ENCODE measurements at regions not wholly inside any gene's neighbourhood (a gene's known extent, or its start where the extent isn't known, plus 50 kb on each side); places are given as distances from the start of the nearest gene placed in this dataset.
"Not testable (repeated sequence)": the region's sequence is repeated elsewhere in the genome, so short reads cannot be mapped to it uniquely, and the experiment has no call there.

DNA sequence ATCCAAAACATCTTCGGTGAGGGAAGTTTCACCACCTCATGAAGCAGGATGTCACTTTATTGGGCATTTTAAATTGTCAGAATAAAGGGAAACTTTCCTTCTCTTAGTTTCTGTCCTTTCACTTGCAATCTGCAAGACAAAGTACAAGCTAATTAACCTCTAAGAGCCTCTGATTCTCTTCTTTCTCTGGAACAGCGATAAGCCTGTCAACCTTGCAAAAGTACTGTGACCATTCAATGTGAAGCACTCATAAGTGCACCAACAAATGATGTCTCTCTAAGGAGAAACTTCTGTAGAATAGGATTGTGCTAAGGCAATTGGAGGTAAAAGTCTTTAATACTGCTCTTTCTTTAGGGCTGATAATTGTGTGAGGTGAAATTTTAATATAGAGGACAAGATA is 1622.3 kb downstream of the CDH8 start:
- TF ChIP-seq POLR2A (IDR thresholded peaks at IDR 0.05; ENCODE audit: low read length) (no peak), GATA1 (IDR thresholded peaks at IDR 0.05; ENCODE audit: low read depth, low read length) (no peak)
- DNase-seq, result no peak

DNA sequence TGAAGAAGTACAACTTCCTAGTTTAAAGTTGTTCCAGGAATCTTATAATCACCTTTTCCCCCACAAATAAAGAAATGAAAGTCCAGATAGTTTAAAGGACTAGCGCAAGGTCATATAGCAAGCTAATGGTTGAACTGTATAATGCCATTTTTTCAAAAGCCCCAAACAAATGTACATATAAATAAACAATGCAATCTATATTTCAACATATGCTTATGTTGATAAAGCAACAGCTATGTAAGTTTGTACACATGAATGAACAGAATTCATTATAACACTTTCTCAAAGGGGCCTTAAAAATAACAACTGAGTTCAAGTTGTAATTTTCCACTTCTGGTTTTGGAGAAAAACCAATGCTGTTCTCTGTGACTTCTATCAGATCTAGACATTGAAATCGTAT is 1628.6 kb downstream of the CDH8 start:
- no peak for TF ChIP-seq GATA1 (IDR thresholded peaks at IDR 0.05; ENCODE audit: low read depth, low read length)
- DNase-seq, result no peak

DNA sequence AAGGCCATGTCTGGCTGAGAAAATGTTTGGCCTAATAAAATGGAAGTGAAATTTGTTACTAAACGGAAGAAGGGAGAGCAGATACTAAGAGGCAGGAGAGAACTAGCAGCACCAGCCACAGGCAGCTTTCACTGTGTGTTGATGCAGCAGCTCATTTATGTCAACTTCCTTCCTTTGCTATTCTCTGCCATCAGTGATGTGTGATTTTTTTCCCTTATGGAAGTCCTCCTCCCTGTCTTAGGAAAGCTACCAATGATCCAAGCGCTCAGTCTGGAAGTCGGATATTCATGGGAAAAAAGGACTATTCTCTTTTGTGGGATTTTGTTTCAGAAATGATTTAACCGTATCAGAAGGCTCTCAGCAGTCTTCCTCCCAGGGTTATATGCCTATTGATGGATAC is 1629.2 kb downstream of the CDH8 start:
- DNase-seq, result no peak
- TF ChIP-seq GATA1 (IDR thresholded peaks at IDR 0.05; ENCODE audit: low read depth, low read length) (no peak), POLR2A (IDR thresholded peaks at IDR 0.05; ENCODE audit: low read length) (no peak)

DNA sequence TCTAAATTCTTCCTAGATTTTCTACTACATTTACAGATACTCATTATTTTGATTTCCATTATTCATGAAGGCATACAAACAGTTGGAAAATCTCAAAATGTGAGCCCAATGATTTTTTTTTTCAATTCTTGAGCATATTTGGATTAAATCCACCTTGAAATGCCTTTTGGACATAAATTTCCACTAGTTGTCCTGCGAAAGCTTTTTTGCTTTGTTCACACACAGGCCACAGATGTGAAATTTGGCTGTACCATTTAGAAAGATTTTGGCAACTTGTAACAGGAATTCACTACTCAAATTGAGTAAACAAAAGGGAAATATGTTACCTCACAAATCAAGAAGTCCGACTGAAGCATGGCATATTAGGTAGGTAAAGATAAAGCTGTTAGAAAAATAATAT is 1631.0 kb downstream of the CDH8 start:
- TF ChIP-seq GATA1 (IDR thresholded peaks at IDR 0.05; ENCODE audit: low read depth, low read length) (no peak), POLR2A (IDR thresholded peaks at IDR 0.05; ENCODE audit: low read length) (no peak)
- no peak for DNase-seq

DNA sequence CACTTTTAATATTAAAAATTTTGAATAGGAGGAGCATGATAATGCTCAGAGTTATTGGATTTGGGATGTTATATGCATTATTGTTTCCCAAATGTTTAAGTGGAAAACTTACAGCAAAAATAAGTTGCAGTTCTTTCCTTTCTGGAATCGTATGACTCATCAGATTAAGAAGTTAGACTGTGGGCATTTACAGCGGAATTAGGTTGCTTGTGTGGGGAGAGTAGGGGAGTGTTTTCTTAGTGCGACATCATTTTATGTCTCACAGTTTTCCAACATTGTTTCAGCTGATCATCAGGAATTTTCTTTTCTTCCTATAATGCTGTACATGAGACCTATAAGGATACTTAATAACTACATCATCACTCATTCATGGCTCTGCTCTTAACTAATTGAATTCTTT is 1631.8 kb downstream of the CDH8 start:
- TF ChIP-seq GATA1 (IDR thresholded peaks at IDR 0.05; ENCODE audit: low read depth, low read length) (no peak), POLR2A (IDR thresholded peaks at IDR 0.05; ENCODE audit: low read length) (no peak)
- no peak for DNase-seq

DNA sequence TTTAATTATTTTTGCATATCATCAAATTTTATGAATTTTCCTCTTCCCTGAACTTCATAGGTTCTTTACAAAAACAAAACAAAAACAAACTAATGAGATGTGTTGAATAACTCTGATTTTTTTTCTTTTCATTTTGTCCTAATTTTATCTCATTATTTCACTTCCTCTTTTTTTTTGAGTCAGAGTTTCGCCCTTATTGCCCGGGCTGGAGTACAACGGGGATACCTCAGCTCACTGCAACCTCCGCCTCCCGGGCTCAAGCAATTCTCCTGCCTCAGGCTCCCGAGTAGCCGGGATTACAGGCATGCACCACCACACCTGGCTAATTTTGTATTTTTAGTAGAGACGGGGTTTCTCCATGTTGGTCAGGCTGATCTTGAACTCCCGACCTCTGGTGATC is 1633.3 kb downstream of the CDH8 start:
- not testable (repeated sequence) for DNase-seq

DNA sequence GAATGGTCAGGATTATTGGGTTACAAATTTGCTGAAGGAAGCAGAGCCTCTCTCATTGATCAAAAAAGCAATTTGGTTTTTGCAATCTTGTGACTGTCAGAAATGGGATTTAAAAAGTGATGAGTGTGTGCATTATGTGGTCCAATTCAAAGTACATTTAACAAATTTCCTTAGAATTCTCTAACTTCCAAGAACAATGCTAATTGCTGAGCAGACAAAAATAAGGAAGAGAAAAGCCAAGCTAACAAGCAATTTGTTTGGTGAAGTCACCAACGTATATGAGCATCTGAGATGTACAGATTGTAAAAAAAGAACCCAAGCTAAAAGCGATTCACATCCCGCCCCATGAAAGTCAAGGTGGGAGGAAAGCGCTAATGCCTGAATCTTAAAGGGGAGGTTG is 1643.9 kb downstream of the CDH8 start:
- TF ChIP-seq POLR2A (IDR thresholded peaks at IDR 0.05; ENCODE audit: low read length), result no peak
- no peak for TF ChIP-seq GATA1 (IDR thresholded peaks at IDR 0.05; ENCODE audit: low read depth, low read length)
- no peak for DNase-seq

DNA sequence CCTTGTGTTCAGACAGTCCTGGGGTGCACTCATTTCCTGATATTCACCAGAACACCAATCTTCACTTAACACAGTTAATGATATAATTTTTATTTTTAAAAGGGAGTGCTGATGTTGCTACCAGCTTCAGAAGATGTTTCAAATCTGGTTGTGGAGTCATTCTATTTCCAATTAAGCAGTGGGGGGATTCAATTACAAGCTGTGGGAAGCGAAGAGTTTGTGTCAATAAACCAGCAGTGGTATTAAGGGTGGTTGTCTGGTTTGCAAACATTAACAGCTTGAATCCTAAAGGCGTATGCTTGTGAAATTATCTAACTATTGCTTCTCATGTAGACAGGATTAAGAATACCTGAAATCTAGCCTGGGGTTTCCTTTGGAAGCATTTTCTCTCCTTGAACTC is 1637.5 kb upstream of the GOT2 start:
- DNase-seq, result no peak
- TF ChIP-seq POLR2A (IDR thresholded peaks at IDR 0.05; ENCODE audit: low read length) (no peak), GATA1 (IDR thresholded peaks at IDR 0.05; ENCODE audit: low read depth, low read length) (no peak)

DNA sequence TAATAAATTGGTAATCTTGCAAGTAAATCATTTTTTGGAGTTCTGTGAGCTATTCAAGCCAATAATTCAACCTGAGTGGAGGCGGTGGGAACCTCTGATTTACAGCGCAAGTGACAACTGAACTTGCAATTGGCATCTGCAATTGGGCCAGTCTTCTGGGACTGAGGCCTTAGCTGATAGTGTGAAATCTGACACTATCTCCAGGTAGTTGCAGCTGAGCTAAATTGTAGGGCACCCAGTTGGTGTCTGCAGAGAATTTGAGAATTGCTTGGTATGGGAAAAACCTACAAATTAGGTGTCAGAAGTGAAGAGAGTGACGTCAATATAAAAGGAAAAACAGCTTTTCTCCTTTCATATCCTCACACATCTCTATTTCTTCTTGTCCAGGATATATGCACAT is 1633.6 kb upstream of the GOT2 start:
- no peak for TF ChIP-seq POLR2A (IDR thresholded peaks at IDR 0.05; ENCODE audit: low read length)
- no peak for TF ChIP-seq GATA1 (IDR thresholded peaks at IDR 0.05; ENCODE audit: low read depth, low read length)
- DNase-seq, result no peak

DNA sequence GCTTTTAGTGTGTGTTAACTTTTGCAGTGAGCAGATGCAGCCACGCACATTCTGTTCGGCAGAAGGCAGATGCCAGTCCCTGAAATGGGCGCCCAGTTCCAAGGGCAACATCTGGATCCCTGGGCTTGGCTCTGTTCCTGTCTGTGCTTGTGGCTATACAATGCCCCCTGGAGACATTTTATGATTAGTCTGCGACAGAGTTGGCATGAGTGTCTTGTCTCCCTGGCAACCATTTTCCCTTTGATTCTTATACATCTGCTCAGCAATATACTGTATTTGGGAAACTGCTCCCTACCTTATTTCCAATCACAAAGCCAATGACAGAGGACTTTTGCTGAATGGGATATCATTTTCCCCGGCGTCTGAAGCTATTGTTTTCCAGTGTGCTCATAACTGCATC is 1629.5 kb upstream of the GOT2 start:
- DNase-seq, result no peak
- TF ChIP-seq GATA1 (IDR thresholded peaks at IDR 0.05; ENCODE audit: low read depth, low read length) (no peak), POLR2A (IDR thresholded peaks at IDR 0.05; ENCODE audit: low read length) (no peak)

DNA sequence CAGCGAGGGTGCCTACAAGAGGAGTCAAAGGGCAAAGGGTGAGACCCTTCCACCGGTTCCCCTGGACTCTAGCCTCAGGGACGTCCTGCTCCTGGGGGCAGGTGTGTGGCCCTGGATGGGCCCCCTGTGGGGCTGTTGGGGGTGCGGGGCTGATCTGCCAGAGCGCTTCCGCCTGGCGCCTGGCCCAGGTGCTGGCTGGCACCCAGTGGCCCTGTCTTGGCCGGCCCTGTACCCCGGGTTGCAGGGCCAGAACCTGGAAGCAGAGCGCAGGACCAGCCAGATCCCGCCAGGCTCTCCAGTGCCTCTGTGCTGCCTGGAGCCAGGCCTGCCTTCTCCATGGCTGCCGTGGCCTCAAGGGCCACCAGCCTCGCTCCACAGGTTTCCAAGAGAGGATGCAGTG is 1625.8 kb upstream of the GOT2 start:
- not testable (repeated sequence) for DNase-seq

DNA sequence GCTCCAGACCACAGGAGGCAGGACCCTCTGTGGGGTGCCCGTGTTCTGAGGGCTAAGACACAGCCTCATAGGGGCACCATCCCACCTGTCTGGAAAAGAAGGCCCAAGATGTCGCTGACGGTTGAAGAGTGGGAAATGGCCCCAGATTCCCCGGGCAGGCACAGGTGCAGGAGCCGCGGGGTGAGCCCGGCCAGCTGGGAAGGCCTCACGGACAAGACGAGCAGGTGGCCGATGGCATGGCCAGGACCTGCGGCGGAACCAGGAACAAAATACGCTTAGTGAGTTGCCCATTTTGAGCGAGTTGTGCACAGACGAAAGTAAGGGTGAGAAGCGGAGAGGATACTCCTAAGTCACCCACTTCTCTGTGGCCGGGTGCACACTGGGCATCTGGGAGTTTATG is 1625.3 kb upstream of the GOT2 start:
- DNase-seq, result not testable (repeated sequence)

DNA sequence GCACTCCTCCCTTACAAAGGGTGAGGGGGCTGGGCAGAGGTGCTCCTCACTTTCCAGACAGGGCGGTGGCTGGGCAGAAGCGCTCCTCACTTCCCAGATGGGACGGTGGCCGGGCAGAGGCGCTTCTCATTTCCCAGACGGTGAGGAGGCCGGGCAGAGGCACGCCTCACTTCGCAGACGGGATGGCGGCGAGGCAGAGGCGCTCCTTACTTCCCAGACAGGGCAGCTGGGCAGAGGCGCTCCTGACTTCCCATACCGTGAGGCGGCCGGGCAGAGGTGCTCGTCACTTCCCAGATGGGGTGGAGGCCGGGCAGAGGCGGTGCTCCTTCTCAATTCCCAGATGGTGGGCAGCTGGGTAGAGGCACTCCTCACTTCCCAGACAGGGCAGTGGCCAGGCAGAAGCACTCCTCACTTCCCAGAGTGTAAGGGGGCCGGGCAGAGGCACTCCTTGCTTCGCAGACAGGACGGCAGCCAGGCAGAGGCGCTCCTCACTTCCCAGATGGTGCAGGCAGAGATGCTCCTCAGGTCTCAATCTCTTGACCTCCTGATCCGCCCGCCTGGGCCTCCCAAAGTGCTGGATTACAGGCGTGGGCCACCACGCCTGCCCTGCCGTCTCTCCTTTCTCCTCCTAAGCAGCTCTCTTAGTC is 1623.9 kb upstream of the GOT2 start:
- DNase-seq, result not testable (repeated sequence)

DNA sequence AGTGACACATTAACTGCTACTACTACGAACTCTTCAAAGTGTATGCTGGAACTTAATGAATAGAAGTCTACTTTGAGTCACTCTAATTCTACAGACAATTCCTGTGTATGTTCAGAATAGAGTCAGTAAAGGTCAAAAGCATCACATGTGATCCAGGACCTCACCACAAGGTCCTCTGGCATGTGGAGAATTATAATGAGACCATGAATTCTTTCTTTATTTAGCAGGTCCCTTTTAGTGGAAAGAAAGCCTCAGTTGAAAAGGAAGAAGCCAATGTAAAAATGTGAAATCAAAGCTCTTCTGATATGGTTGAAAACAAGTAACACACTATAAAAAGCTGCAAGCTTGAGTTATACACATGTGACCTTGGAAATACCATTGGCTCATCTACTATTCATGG is 1612.1 kb upstream of the GOT2 start:
- no peak for DNase-seq
- TF ChIP-seq GATA1 (IDR thresholded peaks at IDR 0.05; ENCODE audit: low read depth, low read length) (no peak), POLR2A (IDR thresholded peaks at IDR 0.05; ENCODE audit: low read length) (no peak)

DNA sequence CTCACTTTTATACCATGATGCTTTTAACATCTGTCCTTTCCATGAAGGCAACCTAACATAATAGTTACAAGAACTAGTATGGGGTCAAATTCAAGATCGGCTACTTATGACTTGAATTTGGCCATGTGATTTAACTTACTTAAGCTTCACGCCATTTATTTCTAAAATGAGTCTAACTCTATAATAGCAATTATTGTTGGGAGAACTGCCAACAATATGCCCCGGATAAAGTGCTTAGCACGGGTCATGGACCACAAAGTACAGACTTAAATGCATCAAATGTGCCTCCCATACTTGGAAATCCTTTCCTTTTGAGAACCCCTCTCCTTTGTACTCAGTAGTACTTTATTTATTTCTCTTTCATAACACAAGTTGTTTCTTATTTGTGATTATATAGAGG is 1603.6 kb upstream of the GOT2 start:
- DNase-seq, result no peak
- TF ChIP-seq POLR2A (IDR thresholded peaks at IDR 0.05; ENCODE audit: low read length) (no peak), GATA1 (IDR thresholded peaks at IDR 0.05; ENCODE audit: low read depth, low read length) (no peak)

DNA sequence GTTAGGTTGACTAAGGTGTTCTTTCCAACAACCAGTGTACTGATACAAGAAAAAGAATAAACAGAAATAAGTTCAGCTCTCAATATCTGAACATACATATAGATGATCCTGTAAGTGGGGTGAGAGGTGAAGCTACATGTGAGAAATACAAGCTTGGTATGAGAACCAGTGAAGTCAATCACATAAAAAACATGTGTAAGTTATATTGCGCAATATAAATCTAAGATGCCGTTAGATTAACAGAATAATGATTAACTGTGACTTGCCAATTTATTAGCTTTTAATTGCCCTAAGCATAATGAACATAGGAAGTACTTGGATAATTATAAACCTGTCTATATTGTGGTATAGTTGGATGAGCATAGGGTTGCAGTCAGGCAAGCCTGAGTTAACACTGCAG is 1597.1 kb upstream of the GOT2 start:
- no peak for DNase-seq
- TF ChIP-seq GATA1 (IDR thresholded peaks at IDR 0.05; ENCODE audit: low read depth, low read length), result no peak
- TF ChIP-seq POLR2A (IDR thresholded peaks at IDR 0.05; ENCODE audit: low read length), result no peak

DNA sequence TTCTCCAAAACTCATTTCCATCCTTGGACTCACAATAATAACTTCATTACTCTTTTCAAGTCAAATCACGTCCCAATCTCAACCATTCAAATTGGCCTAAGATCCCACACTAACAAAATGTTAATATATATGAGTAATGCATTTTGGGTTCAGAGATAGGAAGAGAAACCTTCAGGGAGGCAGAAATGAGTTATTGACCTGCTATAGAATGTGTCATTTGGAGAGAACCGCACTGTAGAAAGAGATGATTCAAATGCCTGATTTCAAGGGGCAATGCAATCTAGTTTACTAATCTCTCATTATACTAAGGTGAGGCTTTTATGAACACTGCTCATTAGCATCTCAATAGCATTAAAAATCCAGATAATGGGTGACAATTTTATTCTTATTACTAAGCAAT is 1595.0 kb upstream of the GOT2 start:
- no peak for TF ChIP-seq POLR2A (IDR thresholded peaks at IDR 0.05; ENCODE audit: low read length)
- TF ChIP-seq GATA1 (IDR thresholded peaks at IDR 0.05; ENCODE audit: low read depth, low read length), result no peak
- DNase-seq, result no peak
